ENCODE measurements at regions not wholly inside any gene's neighbourhood (a gene's known extent, or its start where the extent isn't known, plus 50 kb on each side); places are given as distances from the start of the nearest gene placed in this dataset.

DNA sequence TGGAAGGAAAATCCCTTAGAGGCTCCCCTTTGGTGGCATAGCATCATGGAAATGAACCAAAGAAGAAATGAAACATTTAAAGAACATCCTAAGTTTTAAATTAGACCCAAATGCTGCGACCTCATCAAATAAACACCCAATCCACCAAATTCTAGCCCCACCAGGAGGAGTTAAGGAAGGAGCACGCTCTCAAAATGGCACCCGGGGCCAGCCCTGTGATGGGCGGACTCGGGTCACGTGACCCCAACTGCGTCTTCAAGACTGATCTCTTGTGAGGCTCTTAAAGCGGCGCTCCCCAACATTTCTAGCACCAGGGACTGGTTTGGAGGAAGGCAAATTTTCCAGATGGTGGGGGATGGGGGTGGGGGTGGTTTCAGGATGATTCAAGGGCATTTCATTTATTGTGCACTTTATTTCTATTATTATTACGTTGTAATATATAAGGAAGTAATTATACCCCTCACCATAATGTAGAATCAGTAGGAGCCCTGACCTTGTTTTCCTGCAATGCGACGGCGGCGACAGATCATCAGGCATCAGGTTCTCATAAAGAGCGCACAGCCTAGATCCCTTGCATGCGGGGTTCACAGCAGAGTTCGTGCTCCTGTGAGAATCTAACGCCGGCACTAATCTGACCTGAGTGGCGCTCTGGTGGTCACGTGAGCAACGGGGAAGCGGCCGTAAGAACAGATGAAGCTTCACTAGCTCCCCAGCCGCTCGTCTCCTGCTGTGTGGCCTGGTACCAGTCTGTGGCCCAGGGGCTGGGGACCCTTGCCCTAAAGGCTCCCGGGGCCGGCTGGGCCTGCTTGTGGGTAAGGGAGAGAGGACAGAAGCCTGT is 55.3 kb upstream of the SLC22A11 start (continued):
- TF ChIP-seq NR2C2 (CRISPR knock-in tag; IDR thresholded peaks at IDR 0.05): no peak
- peak; percentile 42; the same call in 1 of the 2 replicates for TF ChIP-seq NR2C2 (tag; IDR thresholded peaks at IDR 0.05)
- TF ChIP-seq, protein P1, sequence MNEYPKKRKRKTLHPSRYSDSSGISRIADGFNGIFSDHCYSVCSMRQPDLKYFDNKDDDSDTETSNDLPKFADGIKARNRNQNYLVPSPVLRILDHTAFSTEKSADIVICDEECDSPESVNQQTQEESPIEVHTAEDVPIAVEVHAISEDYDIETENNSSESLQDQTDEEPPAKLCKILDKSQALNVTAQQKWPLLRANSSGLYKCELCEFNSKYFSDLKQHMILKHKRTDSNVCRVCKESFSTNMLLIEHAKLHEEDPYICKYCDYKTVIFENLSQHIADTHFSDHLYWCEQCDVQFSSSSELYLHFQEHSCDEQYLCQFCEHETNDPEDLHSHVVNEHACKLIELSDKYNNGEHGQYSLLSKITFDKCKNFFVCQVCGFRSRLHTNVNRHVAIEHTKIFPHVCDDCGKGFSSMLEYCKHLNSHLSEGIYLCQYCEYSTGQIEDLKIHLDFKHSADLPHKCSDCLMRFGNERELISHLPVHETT (CRISPR knock-in tag; conservative IDR thresholded peaks at IDR 0.05 in 1 of 2, IDR thresholded peaks at IDR 0.05 in 1 of 2): peak in 1 of 2 experiments; percentile 50; a peak in 2 of 4 replicates
- TF ChIP-seq, protein P2, sequence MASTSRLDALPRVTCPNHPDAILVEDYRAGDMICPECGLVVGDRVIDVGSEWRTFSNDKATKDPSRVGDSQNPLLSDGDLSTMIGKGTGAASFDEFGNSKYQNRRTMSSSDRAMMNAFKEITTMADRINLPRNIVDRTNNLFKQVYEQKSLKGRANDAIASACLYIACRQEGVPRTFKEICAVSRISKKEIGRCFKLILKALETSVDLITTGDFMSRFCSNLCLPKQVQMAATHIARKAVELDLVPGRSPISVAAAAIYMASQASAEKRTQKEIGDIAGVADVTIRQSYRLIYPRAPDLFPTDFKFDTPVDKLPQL (IDR thresholded peaks at IDR 0.05; ENCODE audit: extremely low read depth, insufficient read length): no peak
- TF ChIP-seq SAP30 (IDR thresholded peaks at IDR 0.05; ENCODE audit: borderline replicate concordance, insufficient read depth, low read depth, low read length, poor library complexity, severe bottlenecking): no peak
- no peak for TF ChIP-seq CBFB (CRISPR knock-in tag; IDR thresholded peaks at IDR 0.05)
- no peak for TF ChIP-seq STAT6 (CRISPR knock-in tag; IDR thresholded peaks at IDR 0.05)
- no peak for TF ChIP-seq SRSF1 (IDR thresholded peaks at IDR 0.05; ENCODE audit: low read depth, low read length)
- peak; percentile 20; the same call in 1 of the 2 replicates for TF ChIP-seq SP1 (CRISPR knock-in tag; IDR thresholded peaks at IDR 0.05)
- no peak for TF ChIP-seq RB1 (IDR thresholded peaks at IDR 0.05; ENCODE audit: low read depth)
- TF ChIP-seq FOXM1 (IDR thresholded peaks at IDR 0.05; ENCODE audit: low read depth): no peak; the same call in 1 of the 2 replicates
- TF ChIP-seq FOXM1 (CRISPR knock-in tag; IDR thresholded peaks at IDR 0.05; ENCODE audit: low read depth): no peak

All from K562 (cell line).